ENCODE measurements at regions not wholly inside any gene's neighbourhood (a gene's known extent, or its start where the extent isn't known, plus 50 kb on each side); places are given as distances from the start of the nearest gene placed in this dataset.
"Not testable (repeated sequence)": the region's sequence is repeated elsewhere in the genome, so short reads cannot be mapped to it uniquely, and the experiment has no call there.

DNA sequence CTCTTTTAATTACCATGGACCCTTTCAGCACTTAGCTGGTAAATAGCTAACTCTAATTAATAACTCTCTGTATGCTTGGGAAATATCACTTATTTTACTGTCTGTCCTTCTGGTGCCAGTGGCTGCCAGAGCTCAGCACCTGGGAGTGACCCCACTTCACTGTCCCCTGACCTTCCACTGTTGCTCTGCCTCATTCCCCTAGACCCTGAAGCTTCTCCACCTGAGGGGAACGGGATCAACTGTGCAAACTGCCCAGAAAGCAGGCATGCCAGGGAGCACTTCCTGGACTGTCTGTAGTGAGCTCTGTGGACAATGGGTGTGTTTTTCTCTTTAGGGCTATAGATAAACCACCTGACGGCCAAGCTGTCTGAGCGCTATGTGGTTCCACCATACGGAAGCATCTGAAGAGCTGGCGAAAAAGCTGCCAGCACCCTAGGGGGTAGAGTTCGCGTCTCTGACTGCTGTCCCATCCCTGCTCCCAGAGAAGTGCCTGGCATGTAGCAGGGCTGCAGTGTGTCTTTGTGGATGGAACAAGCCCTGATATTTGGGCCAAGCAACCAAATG lies 106.3 kb upstream of the FOXA2 start:
- DNase-seq (ENCODE audit: low read depth): no peak

DNA sequence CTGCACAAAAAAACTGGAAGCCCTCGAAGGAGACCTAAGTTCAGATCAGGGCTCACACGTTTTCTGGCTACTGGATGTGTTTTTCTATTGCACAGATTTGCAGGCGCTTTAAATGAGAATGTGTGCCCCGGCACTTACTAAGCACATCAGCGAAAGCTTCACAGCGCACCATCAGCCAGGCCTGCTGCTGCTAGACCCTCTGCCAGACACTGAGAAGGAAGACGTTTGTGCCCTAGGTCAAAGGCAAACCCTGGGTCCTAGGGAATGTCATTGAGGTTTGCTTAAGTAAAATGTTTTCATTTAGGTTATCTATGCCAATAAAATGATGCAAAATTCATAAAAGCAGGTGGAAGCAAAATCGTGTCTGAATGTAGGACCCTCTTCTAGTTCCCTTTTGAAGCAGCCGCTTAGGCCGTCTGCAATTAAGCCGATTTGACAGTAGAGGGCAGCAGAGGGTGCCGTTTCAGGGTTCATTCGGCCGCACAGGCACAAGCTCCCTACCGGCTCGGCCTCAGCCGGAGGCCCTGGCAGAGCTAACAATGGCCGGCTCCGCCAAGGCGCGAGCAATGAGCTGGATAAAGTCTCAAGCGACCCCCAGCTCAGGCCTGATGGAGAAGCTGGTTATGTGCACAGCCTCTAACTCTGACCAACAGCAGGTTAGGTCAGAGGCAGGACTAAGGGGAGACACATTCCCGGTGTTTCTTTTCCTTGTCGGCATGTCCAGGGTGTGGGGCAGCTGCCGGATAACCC lies 107.2 kb upstream of the FOXA2 start:
- DNase-seq (ENCODE audit: low read depth): peak; percentile 62

DNA sequence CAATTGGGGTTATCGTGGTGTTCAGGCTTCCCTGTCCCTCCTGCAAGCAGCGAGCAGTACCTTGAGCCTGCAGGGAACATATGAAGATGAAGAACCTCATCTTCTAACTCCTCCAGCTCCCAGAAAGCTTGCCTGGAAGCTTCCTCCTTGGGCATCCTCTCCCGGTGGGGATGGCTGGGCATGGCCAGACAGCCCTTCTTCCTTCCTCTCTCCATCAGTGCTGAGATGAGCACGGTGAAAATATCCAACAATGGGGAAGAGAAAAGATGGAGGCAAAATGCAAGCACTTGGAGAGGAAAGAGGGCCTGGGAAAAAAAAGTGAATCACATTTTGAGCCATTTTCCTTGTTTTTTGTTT lies 107.7 kb upstream of the FOXA2 start:
- DNase-seq (ENCODE audit: low read depth): no peak

DNA sequence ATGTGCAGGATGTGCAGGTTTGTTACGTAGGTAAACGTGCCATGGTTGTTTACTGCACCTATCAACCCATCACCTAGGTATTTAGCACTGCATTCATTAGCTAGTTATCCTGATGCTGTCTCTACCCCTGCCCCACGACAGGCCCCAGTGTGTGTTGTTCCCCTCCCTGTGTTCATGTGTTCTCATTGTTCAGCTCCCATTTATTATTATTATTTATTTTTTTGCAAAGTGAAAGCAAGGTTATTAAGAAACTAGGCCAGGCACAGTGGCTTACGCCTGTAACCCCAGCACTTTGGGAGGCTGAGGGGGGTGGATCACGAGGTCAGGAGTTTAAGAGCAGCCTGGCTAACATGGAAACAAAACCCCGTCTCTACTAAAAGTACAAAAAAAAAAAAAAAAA lies 108.2 kb upstream of the FOXA2 start:
- not testable (repeated sequence) for DNase-seq (ENCODE audit: low read depth)

DNA sequence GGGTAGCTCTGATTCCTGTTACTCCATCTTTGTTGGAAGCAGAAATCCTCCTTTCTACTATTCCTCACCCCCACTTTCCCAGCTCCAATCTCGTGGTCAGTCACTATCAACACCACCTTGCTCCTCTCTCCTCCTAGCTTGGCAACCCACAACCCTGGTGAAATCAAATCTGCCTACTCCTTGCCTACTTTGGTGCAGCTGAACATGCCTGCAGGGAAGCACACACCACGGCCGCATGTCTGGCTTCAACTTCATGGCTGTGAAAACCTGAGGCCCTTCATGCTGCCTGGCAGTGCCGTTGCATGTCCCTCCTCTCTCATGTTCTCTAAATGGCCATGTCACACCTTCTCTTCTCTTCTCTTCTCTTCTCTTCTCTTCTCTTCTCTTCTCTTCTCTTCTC lies 112.4 kb upstream of the FOXA2 start:
- DNase-seq (ENCODE audit: low read depth): no peak

DNA sequence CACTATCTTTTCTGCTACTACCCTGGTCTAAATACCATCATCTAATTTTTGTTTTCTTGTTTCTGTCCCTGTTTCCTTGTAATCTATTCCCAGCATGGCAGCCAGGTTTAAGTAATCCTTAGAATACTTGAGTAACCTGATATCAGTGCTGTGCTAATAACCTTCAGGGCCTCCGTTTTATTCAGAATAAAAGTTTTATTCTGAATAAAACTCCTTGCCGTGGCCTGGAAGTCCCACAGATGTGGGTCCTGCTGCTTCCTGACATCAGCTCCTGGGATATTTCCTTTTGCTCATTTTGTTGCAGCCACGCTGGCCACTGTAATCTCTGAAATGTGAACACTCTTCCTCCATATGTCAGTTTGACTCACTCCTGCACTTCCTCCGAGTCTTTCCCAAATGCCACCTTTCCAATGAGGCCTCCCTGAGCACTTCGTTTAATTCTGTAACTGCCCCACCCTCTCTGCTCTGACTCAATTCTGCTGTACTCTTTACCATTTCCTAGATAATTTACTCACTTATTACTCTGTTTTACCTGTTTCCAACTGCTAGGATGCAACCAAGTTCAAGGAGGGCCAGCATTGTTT lies 114.0 kb upstream of the FOXA2 start:
- DNase-seq (ENCODE audit: low read depth): no peak

DNA sequence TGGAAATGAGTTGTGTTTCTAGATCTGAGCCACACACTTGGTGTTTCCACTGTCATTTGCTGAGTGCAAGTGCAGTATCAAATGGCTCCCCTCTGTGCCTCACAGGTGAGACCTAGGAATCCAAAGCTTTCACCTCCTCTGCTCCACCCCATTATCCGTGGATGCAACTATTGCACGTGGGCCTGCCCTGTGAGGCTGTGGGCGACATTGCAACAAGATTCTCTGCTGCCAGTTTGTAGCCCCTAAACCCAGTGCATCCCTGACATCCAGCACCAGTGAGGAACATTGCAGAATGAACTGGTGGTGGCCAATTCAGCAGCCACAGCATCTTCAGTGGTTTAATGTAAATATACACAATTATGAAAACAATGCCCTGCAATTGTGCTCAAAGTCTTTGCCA lies 115.0 kb upstream of the FOXA2 start:
- no peak for DNase-seq (ENCODE audit: low read depth)

DNA sequence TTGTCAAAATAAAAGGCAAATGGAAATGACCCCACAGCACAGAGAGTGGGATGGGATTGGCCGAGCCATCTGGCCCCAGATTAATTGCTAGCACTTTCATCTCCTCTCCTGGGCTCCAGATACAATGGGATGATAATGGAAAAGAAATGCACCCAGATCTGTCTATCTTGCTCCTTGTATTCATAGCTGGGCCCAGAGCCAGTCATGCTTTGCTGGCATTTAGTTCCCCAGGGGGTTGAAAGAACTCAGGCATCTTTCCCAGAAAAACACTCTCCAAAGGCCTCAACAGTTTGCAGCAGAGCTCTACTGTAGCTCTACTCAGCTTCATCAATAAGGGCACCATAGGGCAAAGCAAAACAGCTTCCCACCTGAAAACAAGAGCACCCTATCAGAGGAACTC lies 116.0 kb upstream of the FOXA2 start:
- peak; percentile 27 for DNase-seq (ENCODE audit: low read depth)

DNA sequence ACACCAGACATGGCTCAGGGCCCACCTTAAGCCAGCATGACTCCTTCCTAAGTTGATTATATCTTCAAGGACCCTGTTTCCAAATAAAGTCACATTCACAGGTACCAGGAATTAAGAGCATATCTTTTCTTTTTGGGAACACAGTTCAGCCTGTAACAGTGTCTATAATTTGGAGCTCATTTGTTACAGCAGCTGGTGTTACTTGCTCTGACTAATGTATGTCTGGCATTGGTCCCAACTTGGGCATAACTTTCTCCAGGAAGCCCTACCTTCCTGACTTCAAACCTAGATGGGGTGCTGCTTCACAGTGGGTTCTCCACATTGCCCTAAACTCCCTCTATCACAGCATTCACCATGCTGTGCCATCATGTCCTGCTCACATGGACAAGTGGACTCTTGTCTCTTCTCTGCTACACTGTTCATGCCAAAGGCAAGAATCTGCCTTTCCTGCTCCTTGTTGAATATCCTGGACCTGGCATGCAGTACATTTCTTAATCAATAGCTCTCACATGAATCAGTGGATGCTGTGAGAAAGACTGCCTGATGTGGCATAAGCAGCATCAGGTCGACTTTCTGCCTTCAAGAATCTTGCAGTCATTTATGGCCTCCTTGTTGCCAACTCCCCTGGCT lies 117.4 kb upstream of the FOXA2 start:
- DNase-seq (ENCODE audit: low read depth): no peak

DNA sequence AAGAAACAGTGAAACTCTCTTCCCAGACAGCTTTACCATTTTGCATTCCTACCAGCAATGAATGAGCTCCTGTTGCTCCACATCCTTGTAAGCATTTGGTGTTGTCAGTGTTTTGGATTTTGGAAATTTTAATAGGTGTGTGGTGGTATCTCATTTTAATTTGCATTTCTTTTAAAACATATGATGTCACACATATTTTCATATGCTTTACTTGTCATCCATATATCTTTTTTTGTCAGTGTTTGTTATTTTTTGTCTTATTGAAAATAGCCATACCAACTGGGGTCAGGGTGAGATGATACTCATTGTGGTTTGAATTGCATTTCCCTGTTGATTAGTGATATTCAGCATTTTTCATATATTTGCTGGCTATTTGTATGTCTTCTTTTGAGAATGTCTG lies 119.5 kb upstream of the FOXA2 start:
- DNase-seq (ENCODE audit: low read depth): no peak

DNA sequence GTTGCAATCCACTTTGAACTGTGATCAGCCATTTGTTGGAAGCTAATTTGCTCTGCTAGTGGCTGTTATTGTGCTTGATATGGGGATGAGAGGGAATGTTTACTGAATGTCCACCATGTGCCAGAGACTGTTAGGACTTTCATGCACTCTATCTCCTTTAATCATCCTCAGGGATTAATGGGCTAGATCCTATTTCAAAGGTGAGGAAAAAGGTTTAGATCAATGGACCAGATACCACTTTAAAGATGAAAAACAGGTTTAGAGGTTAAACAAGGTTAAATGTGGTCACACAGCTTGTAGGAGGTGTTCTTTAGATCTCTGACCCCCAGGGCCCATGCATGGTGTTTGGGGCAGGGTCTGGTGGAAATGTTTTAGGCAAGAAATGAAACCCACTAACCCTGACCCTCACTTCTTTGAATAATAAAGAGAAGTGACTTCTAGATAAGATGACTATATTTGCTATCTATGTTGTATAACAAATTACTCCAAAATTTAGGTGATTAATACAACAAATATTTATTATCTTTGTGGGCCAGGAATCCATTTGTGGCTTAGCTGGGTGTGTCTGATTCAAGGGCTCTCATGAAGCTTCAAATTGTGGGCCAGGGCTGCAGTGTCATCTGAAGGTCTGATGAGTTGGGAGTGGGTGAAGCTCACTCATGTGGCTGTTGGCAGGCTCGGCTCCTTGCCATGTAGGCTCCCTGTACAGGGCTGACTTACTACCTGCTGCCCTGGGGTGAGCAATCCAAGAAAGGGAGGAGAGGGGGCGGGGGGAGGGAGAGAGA lies 127.8 kb upstream of the FOXA2 start:
- no peak for DNase-seq (ENCODE audit: low read depth)

DNA sequence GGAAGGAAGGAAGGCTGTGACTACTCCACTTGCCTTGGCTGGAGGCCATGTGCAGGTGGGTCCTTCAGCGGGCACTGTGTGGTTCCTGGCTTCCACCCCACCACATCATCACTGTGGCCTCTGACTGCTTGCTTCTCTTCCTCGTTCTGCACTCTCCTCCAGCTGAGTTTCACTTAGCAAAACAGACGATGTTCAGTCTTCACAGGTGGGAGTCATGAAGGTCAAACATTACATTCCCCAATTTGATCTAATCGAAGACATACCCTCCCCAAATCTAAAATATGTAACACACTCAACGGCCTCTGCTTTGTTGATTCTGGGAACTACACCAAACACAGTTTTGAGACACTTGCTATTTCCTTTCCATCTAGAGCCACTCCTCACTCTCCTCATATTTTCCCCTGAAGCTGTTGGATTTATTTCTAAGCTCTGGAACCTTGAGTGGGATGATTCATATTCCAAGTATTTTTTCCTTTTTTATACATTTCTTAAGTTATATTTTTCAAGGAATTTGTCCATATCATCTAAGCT lies 132.5 kb upstream of the FOXA2 start:
- peak; percentile 41 for DNase-seq (ENCODE audit: low read depth)

DNA sequence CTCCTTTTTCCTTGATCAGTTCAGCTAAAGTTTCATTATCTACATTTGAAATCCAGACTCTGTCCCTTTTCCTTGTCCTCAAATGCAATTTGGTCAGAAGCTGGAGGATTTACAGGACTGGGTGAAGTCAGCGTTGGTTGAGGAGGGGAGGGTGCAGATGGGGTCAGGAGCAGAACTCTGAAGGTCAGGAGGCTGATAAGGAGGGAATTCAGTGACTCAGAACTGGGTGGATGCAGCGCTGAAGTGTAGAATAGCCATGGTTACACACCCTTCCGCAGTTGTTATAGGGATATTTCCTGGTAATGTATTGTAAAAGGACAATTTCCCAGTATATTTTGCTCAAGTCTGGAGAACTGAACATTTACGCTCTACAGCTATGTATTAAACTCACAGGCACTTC lies 133.1 kb upstream of the FOXA2 start:
- DNase-seq (ENCODE audit: low read depth): peak; percentile 45

DNA sequence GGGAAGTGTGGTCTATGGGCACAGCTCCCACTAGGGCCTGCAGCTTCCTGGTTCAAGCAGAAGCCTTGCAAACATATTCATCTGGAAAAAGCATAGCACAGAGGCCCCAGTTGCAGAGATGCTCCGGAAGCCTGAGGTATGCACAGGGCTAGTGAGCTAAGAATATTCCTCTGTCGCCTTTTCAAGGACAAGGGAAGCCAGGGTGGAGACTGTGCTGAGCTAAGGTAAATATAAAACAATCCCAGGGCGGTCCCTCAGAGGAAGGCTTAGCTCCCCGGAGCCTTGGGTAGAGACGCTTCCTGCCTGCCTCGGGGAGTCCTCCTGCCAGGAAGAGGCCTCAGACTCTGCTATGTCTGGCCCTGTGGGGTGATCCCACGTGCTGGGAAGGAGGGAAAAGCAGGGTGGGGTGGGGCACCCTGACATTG lies 134.8 kb upstream of the FOXA2 start:
- no peak for DNase-seq (ENCODE audit: low read depth)

DNA sequence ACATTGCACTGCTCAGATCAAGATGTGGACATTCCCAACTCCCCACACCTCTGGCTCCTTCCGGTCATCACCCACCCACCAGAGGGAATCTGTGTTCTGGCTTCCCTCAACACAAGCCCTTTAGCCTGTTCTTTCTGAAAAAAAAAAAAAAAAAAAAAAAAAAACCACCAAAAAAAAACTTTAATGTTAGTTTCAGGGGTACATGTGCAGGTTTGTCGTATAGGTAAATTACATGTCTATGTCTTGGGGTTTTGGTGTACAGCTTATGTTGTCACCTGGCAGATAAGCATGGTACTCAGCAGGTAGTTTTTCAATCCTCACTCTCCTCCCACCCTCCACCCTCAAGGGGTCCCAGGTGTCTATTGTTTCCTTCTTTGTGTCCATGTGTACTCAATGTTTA lies 135.8 kb upstream of the FOXA2 start:
- DNase-seq (ENCODE audit: low read depth): no peak

DNA sequence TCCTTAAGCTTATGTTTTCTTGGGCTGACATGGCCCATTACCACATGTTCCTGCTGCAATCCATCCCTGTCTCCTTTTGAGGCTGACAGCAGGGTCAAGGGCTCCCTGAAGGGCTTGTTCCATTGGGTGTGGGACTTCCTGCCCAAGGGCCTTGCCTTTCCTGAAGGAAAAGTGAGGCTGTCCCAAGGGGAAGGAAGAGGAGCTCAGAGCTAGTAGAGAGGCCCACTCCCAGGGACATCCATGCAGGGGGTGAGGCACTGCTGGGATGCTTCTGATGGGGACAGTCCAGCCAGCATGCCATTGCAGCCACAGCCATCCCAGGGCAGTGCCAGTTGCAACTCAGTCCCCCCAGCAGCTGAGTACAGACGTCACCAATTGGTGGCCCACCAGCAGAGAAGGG lies 138.4 kb upstream of the FOXA2 start:
- no peak for DNase-seq (ENCODE audit: low read depth)

DNA sequence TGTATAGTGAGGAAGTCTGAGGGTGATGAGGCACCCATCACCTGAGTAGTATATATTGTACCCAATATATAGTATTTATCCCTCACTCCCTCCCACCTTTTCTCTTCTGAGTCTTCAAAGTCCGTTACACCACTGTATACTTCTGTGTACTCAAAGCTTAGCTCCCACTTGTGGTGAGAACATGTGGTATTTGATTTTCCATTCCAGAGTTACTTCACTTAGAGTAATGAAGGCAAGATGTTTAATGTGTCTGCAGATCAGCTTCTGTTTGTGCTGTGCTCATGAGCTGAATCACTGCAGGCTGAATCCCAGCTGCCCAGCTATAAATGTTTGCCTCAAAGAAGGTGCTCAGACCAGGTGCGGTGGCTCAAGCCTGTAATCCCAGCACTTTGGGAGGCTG lies 139.3 kb upstream of the FOXA2 start:
- DNase-seq (ENCODE audit: low read depth): peak; percentile 51

DNA sequence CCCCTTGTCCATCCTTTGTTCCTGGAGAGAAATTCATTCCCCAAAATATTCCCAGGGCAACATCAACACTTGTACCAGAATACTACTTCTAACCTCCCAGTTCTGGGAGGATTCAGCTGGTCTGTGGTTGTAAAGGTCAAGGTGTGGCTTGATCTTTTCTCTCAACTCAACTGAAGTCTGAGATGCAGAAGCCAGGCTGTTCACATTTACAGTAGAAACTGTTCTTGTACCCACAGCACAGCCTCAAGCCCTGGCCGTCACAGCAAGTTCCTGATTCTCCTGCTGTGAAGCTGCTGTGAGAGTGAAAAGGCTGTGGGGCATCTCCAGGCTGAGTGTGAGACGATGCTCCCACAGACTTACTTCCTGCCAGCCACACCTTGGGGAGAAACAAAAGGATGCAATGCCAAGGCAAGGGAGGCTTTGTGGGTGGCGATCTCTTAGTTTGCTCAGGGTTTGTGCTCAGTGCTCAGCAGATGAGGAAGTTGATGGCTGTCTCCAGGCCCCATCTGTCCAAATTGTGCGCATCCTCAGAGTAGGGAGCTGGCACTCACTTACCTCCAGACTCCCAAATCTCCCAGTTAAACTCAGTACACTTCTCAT lies 143.9 kb upstream of the FOXA2 start:
- DNase-seq (ENCODE audit: low read depth): no peak

DNA sequence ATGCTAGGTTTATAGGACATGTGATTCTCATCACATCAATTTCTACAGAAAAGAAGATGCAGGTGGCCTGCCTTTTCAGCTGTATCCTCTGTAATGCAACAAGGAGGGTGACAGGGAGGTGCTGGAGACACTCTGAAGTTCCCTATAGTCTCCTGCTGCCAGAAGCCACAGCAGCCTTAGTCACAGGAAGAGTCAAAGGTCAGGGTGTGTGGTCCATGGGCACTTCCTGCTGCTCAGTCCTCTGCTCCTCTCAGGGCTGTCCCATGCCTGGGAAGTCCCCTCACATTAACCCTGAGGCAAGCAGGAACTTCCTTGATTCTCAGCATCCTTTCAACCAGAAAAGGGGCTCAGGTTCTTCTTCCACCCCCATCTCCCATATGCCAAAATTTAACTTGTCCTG lies 144.8 kb upstream of the FOXA2 start:
- no peak for DNase-seq (ENCODE audit: low read depth)

DNA sequence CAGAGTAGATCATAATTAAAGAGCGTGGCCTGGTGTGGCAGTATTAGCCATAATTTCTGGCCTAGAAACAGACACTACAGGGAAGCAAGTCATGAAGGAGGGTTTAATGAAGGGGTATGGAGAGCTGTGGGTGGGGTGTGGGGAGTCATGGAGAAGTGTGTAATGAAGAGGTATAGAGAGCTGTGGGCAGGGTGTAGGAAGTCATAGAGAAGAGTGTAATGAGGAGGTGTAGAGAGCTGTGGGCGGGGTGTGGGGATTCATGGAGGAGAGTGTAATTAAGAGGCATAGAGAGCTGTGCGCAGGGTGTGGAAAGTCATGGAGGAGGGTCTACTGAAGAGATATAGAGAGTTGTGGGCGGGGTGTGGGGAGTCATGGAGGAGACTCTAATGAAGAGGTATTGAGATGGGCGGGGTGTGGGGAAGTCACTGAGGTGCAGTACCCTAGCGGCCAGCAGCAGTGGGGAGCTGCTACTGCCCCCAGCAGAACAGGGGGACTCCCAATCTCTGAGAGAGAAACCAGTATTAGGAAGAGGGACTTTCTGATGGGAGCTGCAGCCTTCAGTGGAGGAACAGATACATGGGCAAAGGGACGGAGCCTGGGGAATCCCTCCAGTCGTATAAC lies 145.4 kb upstream of the FOXA2 start:
- no peak for DNase-seq (ENCODE audit: low read depth)

DNA sequence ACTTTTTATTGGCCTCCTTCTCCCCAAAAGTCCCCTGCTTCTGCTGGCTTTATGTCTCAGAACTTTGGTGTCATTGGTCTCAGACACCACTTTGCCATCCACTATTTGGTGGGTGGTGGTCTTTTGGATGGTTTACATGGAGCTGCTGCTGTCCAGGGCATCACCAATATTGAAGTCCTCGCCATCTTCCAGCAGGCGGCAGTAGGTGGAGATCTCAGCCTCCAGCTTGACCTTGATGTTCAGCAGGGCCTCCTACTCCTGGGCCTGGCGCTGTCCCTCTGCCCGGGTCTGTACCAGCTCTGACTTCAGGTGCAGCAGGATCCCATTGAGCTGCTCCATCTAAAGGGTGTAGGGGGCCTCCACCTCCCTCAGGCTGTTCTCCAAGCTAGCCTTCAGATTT lies 148.4 kb upstream of the FOXA2 start:
- no peak for DNase-seq (ENCODE audit: low read depth)

All from iris pigment epithelial cell (primary cell).